ENCODE measurements at regions not wholly inside any gene's neighbourhood (a gene's known extent, or its start where the extent isn't known, plus 50 kb on each side); places are given as distances from the start of the nearest gene placed in this dataset.

GRCh38 chr12:13597166-13597565 is 384.2 kb downstream of the GRIN2B start:
- 87% methylated on average over 4 of the region's 4 CpGs for WGBS
- TF ChIP-seq CTCF (IDR thresholded peaks at IDR 0.05): no peak
- TF ChIP-seq POLR2AphosphoS5 (IDR thresholded peaks at IDR 0.05): no peak
- no peak for TF ChIP-seq POLR2A (IDR thresholded peaks at IDR 0.05)
- no peaks in the 10 kb centered on the region for H3K9me3 ChIP-seq
- H3K27me3 ChIP-seq (replicated peaks; ENCODE audit: insufficient read depth): no peaks in the 10 kb centered on the region
- H3K27ac ChIP-seq: no peak overlapping the region
- H3K4me1 ChIP-seq (replicated peaks): no peaks in the 10 kb centered on the region
- DNase-seq (ENCODE audit: low spot score): no peak
- H3K4me3 ChIP-seq: no peak overlapping the region
- intact Hi-C loops (cut with DNase I): no loop called here
- H3K36me3 ChIP-seq: no peaks in the 10 kb centered on the region

GRCh38 chr12:13596714-13597113 is 384.7 kb downstream of the GRIN2B start:
- Histone ChIP-seq H3K36me3 (no peaks in the 10 kb centered on the region), H3K27ac (no peak overlapping the region), H3K27me3 (replicated peaks; ENCODE audit: insufficient read depth) (no peaks in the 10 kb centered on the region), H3K4me1 (replicated peaks) (no peaks in the 10 kb centered on the region), H3K4me3 (no peak overlapping the region), H3K9me3 (no peaks in the 10 kb centered on the region)
- WGBS: 93% methylated on average over 1 of the region's 1 CpG
- intact Hi-C loops (cut with DNase I): no loop called here
- no peak for TF ChIP-seq POLR2A (IDR thresholded peaks at IDR 0.05)
- TF ChIP-seq POLR2AphosphoS5 (IDR thresholded peaks at IDR 0.05): no peak
- no peak for TF ChIP-seq CTCF (IDR thresholded peaks at IDR 0.05)
- DNase-seq (ENCODE audit: low spot score): no peak

- TF ChIP-seq CTCF (IDR thresholded peaks at IDR 0.05) (no peak), POLR2AphosphoS5 (IDR thresholded peaks at IDR 0.05) (no peak), POLR2A (IDR thresholded peaks at IDR 0.05) (no peak)
- no peak for DNase-seq (ENCODE audit: low spot score)
- Histone ChIP-seq H3K4me3 (no peak overlapping the region), H3K27ac (no peak overlapping the region), H3K27me3 (replicated peaks; ENCODE audit: insufficient read depth) (no peaks in the 10 kb centered on the region), H3K36me3 (no peaks in the 10 kb centered on the region), H3K4me1 (replicated peaks) (no peaks in the 10 kb centered on the region), H3K9me3 (no peaks in the 10 kb centered on the region)
- 69% methylated on average over 2 of the region's 2 CpGs for WGBS
- intact Hi-C loops (cut with DNase I): no loop called here
Measured at GRCh38 chr12:13595536-13596443, 385.6 kb downstream of the GRIN2B start.

- no peak for TF ChIP-seq POLR2A (IDR thresholded peaks at IDR 0.05)
- no peak for TF ChIP-seq CTCF (IDR thresholded peaks at IDR 0.05)
- TF ChIP-seq POLR2AphosphoS5 (IDR thresholded peaks at IDR 0.05): no peak
- 80% methylated on average over 5 of the region's 5 CpGs for WGBS
- DNase-seq (ENCODE audit: low spot score): no peak
- no peaks in the 10 kb centered on the region for H3K4me1 ChIP-seq (replicated peaks)
- H3K27ac ChIP-seq: no peak overlapping the region
- no peak overlapping the region for H3K4me3 ChIP-seq
- no peaks in the 10 kb centered on the region for H3K27me3 ChIP-seq (replicated peaks; ENCODE audit: insufficient read depth)
- H3K36me3 ChIP-seq: no peaks in the 10 kb centered on the region
- no peaks in the 10 kb centered on the region for H3K9me3 ChIP-seq
- intact Hi-C loops (cut with DNase I): no loop called here
Measured at GRCh38 chr12:13594731-13595514, 386.5 kb downstream of the GRIN2B start.
